HG03103 (cell line): ENCODE measurements at regions not wholly inside any gene's neighbourhood (a gene's known extent, or its start where the extent isn't known, plus 50 kb on each side); places are given as distances from the start of the nearest gene placed in this dataset.

Experiments
- ATAC-seq: cut with Tn5 transposase; IDR thresholded peaks from one replicate; pipeline ENCODE4 v1.9.1; 2021; ENCODE audit warnings: low read depth; ENCODE audit not compliant: unreplicated experiment

DNA sequence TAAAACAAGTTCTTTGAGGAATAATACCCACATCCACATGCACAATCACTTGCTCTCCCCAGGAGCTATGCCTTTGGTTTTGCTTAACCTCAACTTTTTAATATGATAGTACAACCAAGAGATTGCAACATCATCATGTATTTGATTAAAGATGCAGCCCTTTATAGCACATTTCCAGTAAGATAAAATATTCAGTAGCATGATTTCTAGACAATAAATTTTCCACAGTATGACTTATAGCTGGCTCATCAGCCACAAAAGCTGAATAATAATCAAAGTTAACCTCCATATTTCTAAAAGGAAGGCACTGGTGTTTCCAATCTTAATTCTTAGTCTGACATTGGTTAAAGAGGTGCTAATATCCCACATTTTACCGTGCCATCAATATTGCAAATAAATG is 622.5 kb downstream of the TBL1XR1 start:
- ATAC-seq = no peak

DNA sequence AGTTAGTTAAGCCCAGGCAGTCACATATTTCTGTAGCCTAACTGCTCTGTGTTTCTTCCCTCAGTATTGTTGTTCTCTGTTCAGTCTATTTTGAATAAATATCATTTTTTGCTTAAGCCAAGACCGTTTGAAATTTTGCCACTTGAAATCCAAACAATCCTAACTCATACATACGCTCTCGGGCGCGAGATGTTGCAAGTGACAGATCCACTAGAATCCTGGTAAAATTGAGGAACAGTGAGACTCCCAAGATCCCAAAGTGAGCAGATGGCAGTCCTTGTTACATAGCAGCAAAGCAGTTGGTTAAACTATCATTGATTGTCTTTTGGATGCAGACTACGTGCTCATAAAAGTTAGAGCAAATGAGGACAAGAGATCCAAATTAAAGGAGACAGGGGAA is 625.4 kb downstream of the TBL1XR1 start:
- no peak for ATAC-seq

DNA sequence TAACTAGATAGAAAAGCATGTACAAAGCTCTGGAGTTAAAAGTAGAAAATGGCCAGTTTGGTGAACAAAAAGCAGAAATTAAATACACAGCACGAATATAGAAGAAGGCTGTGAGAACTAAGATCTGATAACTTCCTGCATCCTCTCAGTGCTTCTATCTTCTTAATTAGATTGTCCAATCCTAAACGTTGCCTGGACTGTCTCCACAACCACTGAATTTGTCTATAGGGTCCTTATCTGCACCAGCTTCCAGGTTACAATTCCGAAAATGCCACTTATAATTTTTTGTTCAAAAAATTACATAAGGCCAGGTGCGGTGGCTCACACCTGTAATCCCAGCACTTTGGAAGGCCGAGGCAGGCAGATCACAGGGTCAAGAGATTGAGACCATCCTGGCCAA is 626.3 kb downstream of the TBL1XR1 start:
- no peak for ATAC-seq

- no peak for ATAC-seq
Measured at GRCh38 chr3:176568189-176568588, 629.1 kb downstream of the TBL1XR1 start.

GRCh38 chr3:176566757-176567156 is 630.5 kb downstream of the TBL1XR1 start:
- ATAC-seq = no peak

- no peak for ATAC-seq
Measured at GRCh38 chr3:176562331-176562730, 635.0 kb downstream of the TBL1XR1 start.

DNA sequence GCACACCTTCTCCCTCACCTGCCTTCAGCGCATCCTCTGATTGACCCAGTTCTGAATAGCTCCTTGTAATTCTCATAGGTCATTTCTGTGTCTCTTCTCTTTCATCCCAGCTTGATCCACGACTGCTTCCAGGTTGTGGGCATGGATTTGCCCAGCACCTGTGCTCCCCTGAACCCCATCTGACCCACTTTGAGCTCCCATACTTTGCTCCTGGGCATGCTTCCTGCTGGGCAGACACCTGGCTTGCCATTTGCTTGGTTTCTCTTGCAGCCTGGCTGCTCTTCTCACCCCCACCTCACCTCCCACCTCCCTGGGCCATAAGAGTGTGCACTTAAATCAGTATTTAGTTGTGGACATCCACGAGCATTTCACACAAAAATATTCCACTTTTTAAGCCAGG is 635.5 kb downstream of the TBL1XR1 start:
- no peak for ATAC-seq

GRCh38 chr3:176554791-176555654 is 642.3 kb downstream of the TBL1XR1 start:
- ATAC-seq = no peak

GRCh38 chr3:176554264-176554663 is 643.0 kb downstream of the TBL1XR1 start:
- ATAC-seq = no peak

GRCh38 chr3:176526942-176527341 is 670.3 kb downstream of the TBL1XR1 start:
- no peak for ATAC-seq

GRCh38 chr3:176526225-176526624 is 671.1 kb downstream of the TBL1XR1 start:
- ATAC-seq = no peak

DNA sequence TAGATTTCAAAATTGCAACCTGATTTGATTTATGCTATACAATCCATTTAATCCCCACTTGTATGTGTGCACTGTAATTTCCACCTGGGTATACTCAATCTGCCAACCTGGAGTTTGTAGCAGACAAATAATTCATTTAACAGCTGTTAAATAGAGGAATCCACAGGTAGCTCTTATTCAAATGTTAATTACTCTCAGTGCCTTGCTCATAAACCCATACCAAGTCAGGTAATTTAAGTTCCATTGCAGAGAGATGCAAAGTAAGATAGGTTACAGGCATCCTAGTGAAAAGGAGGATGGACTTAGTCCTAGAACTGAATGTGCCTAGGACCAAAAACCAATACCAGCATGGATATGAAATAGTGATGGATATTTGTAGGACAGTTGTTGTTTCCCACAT is 674.2 kb downstream of the TBL1XR1 start:
- ATAC-seq = no peak

DNA sequence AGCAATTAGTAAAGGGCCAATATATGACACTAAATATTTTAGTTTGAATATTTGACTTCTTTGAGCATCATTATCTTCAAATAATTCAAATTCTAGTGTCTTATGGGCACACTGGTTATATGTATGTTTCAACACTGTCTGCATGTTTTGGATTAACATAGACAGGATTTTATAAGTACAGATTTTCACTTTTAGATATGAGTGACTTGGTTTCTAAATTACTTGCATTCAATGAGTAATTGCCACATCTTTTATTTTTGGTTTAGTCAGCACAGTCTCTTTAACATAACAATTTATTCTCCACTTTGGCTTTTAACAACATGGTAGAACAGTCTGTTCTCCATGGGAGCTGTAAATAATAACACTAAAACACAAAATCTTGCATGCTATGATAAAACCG is 674.8 kb downstream of the TBL1XR1 start:
- no peak for ATAC-seq

DNA sequence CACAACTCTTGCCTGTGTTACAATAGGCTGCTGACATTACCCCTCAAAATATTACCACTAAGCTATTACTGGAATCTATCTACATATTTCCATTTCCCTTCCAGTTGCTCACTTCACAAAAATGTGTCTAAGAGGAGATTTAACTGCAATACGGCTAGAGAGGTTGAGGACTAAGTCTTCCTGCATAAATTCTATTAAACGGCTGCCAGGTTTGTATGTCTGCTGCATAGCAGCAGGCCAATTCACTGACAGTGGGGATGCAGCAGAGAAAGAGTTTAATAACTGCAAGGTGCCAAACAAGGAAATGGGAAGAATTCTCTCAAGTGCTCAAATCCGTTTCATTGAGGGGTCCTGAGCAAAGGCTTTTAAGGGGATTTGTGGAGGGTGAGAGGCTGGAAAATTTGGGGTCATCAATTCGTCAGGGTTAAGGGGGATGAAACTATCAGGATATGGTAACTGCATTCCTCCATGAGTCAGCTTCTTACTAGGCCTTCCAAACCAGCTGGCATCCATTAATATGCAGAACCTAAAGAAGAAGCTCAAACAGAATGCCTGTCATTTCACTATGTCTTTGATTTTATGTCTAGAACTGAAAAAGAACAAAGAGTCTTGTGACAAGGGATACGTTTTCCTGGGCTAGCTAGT is 675.6 kb downstream of the TBL1XR1 start:
- no peak for ATAC-seq

DNA sequence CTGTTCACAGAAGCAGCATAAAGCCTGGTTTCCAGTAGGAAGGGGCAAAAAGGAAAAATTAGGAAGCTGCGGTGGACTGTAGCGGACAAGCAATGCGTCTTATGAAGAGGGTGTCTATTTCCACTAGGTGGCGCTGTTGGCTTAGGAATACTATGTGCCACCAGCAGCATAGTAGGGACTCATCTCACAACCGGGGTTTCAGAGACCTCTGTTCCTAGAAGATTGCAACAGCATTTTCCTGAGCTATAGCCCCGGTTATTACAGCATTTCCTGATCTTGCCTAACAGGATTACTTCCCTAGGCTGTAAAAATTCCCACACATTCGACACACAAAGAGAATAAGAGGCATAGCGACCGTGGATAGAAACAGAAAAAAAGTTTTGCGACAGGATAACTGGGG is 683.0 kb downstream of the TBL1XR1 start:
- no peak for ATAC-seq

GRCh38 chr3:176513604-176514003 is 683.7 kb downstream of the TBL1XR1 start:
- ATAC-seq = no peak

GRCh38 chr3:176512037-176512436 is 685.2 kb downstream of the TBL1XR1 start:
- ATAC-seq = no peak

DNA sequence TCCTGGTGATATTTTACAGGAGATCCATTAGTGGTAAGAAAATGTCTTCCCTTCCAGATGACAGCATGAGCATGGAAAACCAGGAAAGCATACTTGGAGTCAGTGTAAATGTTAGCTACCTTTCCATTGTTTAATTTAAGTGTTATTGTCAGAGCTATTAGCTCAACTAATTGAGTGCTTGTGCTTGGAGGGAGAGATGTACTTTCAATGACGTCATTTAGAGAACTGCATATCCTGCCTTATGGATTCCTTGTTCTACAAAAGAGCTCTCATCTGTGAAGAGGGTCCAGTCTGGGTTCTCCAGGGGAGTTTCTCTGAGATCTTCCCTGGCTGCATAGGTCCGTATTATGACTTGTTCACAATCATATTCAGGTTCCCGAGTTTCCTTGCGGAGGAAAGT is 687.2 kb downstream of the TBL1XR1 start:
- no peak for ATAC-seq

DNA sequence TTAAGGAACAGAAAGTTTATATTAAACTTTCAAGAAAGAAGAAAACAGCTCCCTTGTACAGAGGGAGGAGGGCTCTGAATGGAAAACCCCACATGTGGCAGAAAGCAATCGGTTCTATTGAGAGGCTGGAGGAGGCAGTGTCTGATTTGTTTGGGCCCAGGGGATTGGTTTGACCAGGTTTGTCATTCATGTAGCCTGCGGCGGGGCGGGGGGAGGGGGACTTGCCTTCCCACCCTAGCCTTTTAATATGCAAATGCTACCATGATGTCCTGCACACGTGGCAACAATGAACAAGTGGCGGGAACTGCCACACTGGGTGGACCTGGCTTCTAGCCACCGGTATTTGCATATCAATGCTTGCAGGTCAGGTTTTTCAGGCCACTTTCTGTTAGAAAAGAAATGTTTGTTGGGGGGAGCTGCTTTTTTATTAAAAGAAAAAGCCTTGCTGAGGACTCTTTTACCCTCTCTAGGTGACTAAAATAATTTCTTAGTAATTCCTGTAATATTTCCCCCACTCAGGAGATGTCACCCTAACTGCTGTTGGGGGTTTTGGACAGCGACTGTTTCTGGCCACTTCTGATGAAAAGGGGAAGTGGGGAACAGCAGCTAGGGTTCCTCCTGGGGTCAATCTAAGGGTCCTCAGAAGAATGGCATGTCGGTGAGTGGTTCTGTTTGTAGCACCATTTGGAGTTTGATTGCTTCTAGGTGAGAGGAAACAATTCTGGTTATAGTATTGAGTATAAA is 691.2 kb downstream of the TBL1XR1 start:
- no peak for ATAC-seq

DNA sequence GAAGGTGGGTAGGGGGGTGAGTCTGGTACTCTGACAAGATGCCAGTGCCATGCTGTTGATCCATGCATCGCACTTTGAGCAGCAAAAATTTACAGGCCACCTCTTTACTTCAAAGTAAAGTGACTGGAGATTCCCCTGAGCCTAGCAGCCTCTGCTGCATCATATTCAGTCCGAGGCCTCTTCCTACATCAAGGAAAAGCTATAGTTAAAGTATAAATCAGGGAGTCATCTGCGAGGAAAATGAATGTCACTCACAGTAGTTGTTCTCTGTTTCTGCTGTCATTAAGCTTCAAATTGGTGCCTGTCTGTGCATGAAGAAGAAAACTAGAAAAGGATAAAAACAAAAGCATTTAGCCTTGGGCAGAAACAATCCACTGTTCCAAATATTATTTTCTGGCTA is 706.2 kb downstream of the TBL1XR1 start:
- ATAC-seq = no peak

DNA sequence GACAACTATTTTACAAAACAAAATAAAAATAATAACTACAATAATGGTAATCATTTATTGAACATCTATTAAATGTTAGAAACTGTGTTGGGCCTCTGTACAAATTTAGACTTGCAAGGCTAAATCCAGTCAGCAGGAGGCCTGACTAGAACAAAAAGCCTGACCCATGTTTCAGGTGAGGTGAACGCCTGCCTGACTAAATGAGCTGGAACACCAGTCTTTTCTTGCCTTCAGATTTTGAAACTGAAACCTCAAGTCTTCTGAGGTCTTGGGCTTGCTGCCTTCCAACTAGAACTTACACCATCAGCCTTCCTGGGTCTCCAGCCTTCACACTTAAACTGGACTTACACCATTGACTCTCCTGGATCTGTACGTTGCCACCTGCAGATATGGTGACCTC is 706.9 kb downstream of the TBL1XR1 start:
- ATAC-seq = no peak
